Ascending aorta (tissue), 2 donors: ENCODE measurements at regions not wholly inside any gene's neighbourhood (a gene's known extent, or its start where the extent isn't known, plus 50 kb on each side); places are given as distances from the start of the nearest gene placed in this dataset.
"Not testable (repeated sequence)": the region's sequence is repeated elsewhere in the genome, so short reads cannot be mapped to it uniquely, and the experiment has no call there.

ENCODE experiments used
- DNase-seq, 2 donors: peaks; one replicate each; pipeline ENCODE4 v3.0.0-alpha.2; 2019; ENCODE audit warnings: low spot score in 2 of 2
- H3K27ac ChIP-seq, 2 donors: fragments of 200-600 bp; sonication (generic); one replicate each; pipeline ENCODE4 v1.5.1; 2016 to 2017; ENCODE audit warnings: mild to moderate bottlenecking in 1 of 2
- H3K27me3 ChIP-seq: fragments of 200-600 bp; sonication (generic); one replicate; pipeline ENCODE4 v1.5.1; 2017
- H3K36me3 ChIP-seq, 2 donors: fragments of 200-600 bp; sonication (generic); one replicate each; pipeline ENCODE4 v1.5.1; 2016
- H3K4me1 ChIP-seq, 2 donors: fragments of 200-600 bp; sonication (generic); one replicate each; pipeline ENCODE4 v1.5.1; 2016 to 2017; ENCODE audit warnings: mild to moderate bottlenecking in 1 of 2
- H3K4me3 ChIP-seq, 2 donors: fragments of 200-600 bp; sonication (generic); one replicate each; pipeline ENCODE4 v1.5.1; 2016 to 2017; ENCODE audit warnings: mild to moderate bottlenecking in 1 of 2
- H3K9me3 ChIP-seq, 2 donors: fragments of 200-600 bp; sonication (generic); one replicate each; pipeline ENCODE4 v1.5.1; 2016
- CTCF ChIP-seq, 3 experiments: fragments of 200-600 bp in 2 of 3; fragments of 450-650 bp in 1 of 3; sonication (generic) in 2 of 3; IDR thresholded peaks; one replicate each; pipeline ENCODE4 v1.5.1; 2016 to 2019; ENCODE audit warnings: antibody characterized with exemption in 3 of 3, mild to moderate bottlenecking in 1 of 3, moderate library complexity in 1 of 3
- intact Hi-C: fragments of 100-400 bp; cut with DNase I; formaldehyde crosslinking; loops from one replicate; pipeline ENCODE4 v1.15.1; 2023

GRCh38 chr18:4762330-4762729 lies 307.2 kb upstream of the DLGAP1 start:
- DNase-seq: no peak
- Histone ChIP-seq H3K4me3 (no peak overlapping the region), H3K27me3 (no peaks in the 10 kb centered on the region), H3K27ac (no peak overlapping the region), H3K4me1 (no peaks in the 10 kb centered on the region), H3K9me3 (no peaks in the 10 kb centered on the region), H3K36me3 (no peaks in the 10 kb centered on the region)
- TF ChIP-seq CTCF (IDR thresholded peaks at IDR 0.05): no peak
- intact Hi-C loops: no loop called here

GRCh38 chr18:4758980-4759379 lies 303.9 kb upstream of the DLGAP1 start:
- no peaks in the 10 kb centered on the region for H3K27me3 ChIP-seq
- H3K4me3 ChIP-seq: no peak overlapping the region
- intact Hi-C loops: no loop called here
- no peaks in the 10 kb centered on the region for H3K4me1 ChIP-seq
- TF ChIP-seq CTCF (IDR thresholded peaks at IDR 0.05): no peak
- no peaks in the 10 kb centered on the region for H3K36me3 ChIP-seq
- DNase-seq: no peak
- no peak overlapping the region for H3K27ac ChIP-seq
- H3K9me3 ChIP-seq: no peaks in the 10 kb centered on the region

- H3K27me3 ChIP-seq: no peaks in the 10 kb centered on the region
- H3K4me3 ChIP-seq: no peak overlapping the region
- H3K36me3 ChIP-seq: no peaks in the 10 kb centered on the region
- no peak for TF ChIP-seq CTCF (IDR thresholded peaks at IDR 0.05)
- H3K4me1 ChIP-seq: no peaks in the 10 kb centered on the region
- DNase-seq: no peak
- intact Hi-C loops: no loop called here
- H3K27ac ChIP-seq: no peak overlapping the region
- H3K9me3 ChIP-seq: no peaks in the 10 kb centered on the region
These were observed 300.7 kb upstream of the DLGAP1 start for GRCh38 chr18:4755848-4756247.

GRCh38 chr18:4753151-4753550 lies 298.0 kb upstream of the DLGAP1 start:
- DNase-seq, H3K27ac ChIP-seq, intact Hi-C loops, H3K4me1 ChIP-seq, H3K27me3 ChIP-seq, H3K4me3 ChIP-seq, H3K9me3 ChIP-seq, H3K36me3 ChIP-seq: not testable (repeated sequence)

- Histone ChIP-seq H3K4me3 (no peak overlapping the region), H3K27ac (no peak overlapping the region), H3K9me3 (peaks cover 0 to under 1% of the 10 kb centered on the region in 2 donors), H3K36me3 (no peaks in the 10 kb centered on the region), H3K4me1 (no peaks in the 10 kb centered on the region), H3K27me3 (no peaks in the 10 kb centered on the region)
- no peak for TF ChIP-seq CTCF (IDR thresholded peaks at IDR 0.05)
- intact Hi-C loops: no loop called here
- no peak for DNase-seq
These were observed 296.4 kb upstream of the DLGAP1 start for GRCh38 chr18:4751523-4751922.

GRCh38 chr18:4750393-4751346 lies 295.6 kb upstream of the DLGAP1 start:
- Histone ChIP-seq H3K27me3 (no peaks in the 10 kb centered on the region), H3K36me3 (no peaks in the 10 kb centered on the region), H3K27ac (no peak overlapping the region), H3K9me3 (peaks cover 0 to 6% of the 10 kb centered on the region in 2 donors), H3K4me3 (peak overlapping the region in 1 of 2 donors; percentile 38), H3K4me1 (no peaks in the 10 kb centered on the region)
- intact Hi-C loops: no loop called here
- no peak for DNase-seq
- TF ChIP-seq CTCF (IDR thresholded peaks at IDR 0.05): no peak
